Muscle of back (tissue), 3 donors: ENCODE measurements at regions not wholly inside any gene's neighbourhood (a gene's known extent, or its start where the extent isn't known, plus 50 kb on each side); places are given as distances from the start of the nearest gene placed in this dataset.
"Not testable (repeated sequence)": the region's sequence is repeated elsewhere in the genome, so short reads cannot be mapped to it uniquely, and the experiment has no call there.

Source experiments
- DNase-seq, 3 donors: peaks; one replicate each; pipeline versions ENCODE4 v3.0.0 to v3.0.0-alpha.2; 2013

GRCh38 chr3:181533811-181534210, 177.9 kb upstream of the SOX2 start:
- no peak for DNase-seq

- no peak for DNase-seq
Observed at GRCh38 chr3:181530584-181530983, 181.1 kb upstream of the SOX2 start.

GRCh38 chr3:181521831-181522230, 189.9 kb upstream of the SOX2 start:
- DNase-seq, result no peak

GRCh38 chr3:181518222-181518621, 193.5 kb upstream of the SOX2 start:
- no peak for DNase-seq

- no peak for DNase-seq
Observed at GRCh38 chr3:181512787-181513186, 198.9 kb upstream of the SOX2 start.

GRCh38 chr3:181510500-181510899, 201.2 kb upstream of the SOX2 start:
- no peak for DNase-seq

GRCh38 chr3:181497358-181497757, 214.4 kb upstream of the SOX2 start:
- no peak for DNase-seq

- peak in 1 of 3 donors; percentile 10 for DNase-seq
Observed at GRCh38 chr3:181493423-181493822, 218.3 kb upstream of the SOX2 start.

GRCh38 chr3:181488536-181488935, 223.2 kb upstream of the SOX2 start:
- no peak for DNase-seq

GRCh38 chr3:181487236-181487978, 224.3 kb upstream of the SOX2 start:
- DNase-seq, result no peak

GRCh38 chr3:181486141-181486885, 225.4 kb upstream of the SOX2 start:
- DNase-seq, result peak in 1 of 3 donors; percentile 3

- no peak for DNase-seq
Observed at GRCh38 chr3:181484026-181484425, 227.7 kb upstream of the SOX2 start.

- not testable (repeated sequence) for DNase-seq
Observed at GRCh38 chr3:181475146-181475545, 236.6 kb upstream of the SOX2 start.

- DNase-seq, result no peak
Observed at GRCh38 chr3:181470349-181470748, 241.4 kb upstream of the SOX2 start.

GRCh38 chr3:181464033-181464694, 247.6 kb upstream of the SOX2 start:
- DNase-seq, result no peak

GRCh38 chr3:181461381-181461780, 250.3 kb upstream of the SOX2 start:
- DNase-seq, result no peak

GRCh38 chr3:181459516-181459915, 252.2 kb upstream of the SOX2 start:
- DNase-seq, result no peak

GRCh38 chr3:181458857-181459256, 252.9 kb upstream of the SOX2 start:
- no peak for DNase-seq

GRCh38 chr3:181457756-181458155, 254.0 kb upstream of the SOX2 start:
- DNase-seq, result no peak

GRCh38 chr3:181457190-181457589, 254.5 kb upstream of the SOX2 start:
- no peak for DNase-seq

- DNase-seq, result no peak
Observed at GRCh38 chr3:181455276-181455675, 256.4 kb upstream of the SOX2 start.

GRCh38 chr3:181454451-181455027, 257.2 kb upstream of the SOX2 start:
- no peak for DNase-seq

GRCh38 chr3:181446741-181447140, 265.0 kb upstream of the SOX2 start:
- DNase-seq, result no peak
